Kidney (tissue), 13 donors: ENCODE measurements at regions not wholly inside any gene's neighbourhood (a gene's known extent, or its start where the extent isn't known, plus 50 kb on each side); places are given as distances from the start of the nearest gene placed in this dataset.

Experiments used
- DNase-seq, 5 donors: peaks; one replicate each; pipeline ENCODE4 v3.0.0-alpha.2; 2013 to 2020
- FAIRE-seq: peaks from 2 replicates; lab custom pipeline; 2012; peaks lifted over from hg19 to GRCh38; lab: Jason Lieb, UNC
- H3K27ac ChIP-seq, 2 donors: one replicate each; pipeline ENCODE4 v1.7.0; 2013; ENCODE audit warnings: low read depth in 2 of 2, low read length in 2 of 2, inconsistent platforms in 1 of 2
- H3K27me3 ChIP-seq: one replicate; pipeline ENCODE4 v1.7.1; 2013; ENCODE audit warnings: low read length, inconsistent platforms; ENCODE audit not compliant: control insufficient read depth, insufficient read depth
- H3K36me3 ChIP-seq, 3 donors: one replicate each; pipeline versions ENCODE4 v1.7.0 to v1.7.1; 2013; ENCODE audit warnings: low read length in 3 of 3, control low read depth in 1 of 3, inconsistent platforms in 1 of 3; ENCODE audit not compliant: insufficient read depth in 3 of 3, control insufficient read depth in 2 of 3
- H3K4me1 ChIP-seq, 3 donors: one replicate each; pipeline versions ENCODE4 v1.7.0 to v1.7.1; 2013; ENCODE audit warnings: low read length in 3 of 3, inconsistent platforms in 1 of 3, low read depth in 1 of 3; ENCODE audit not compliant: control insufficient read depth in 2 of 3, insufficient read depth in 2 of 3
- H3K4me3 ChIP-seq, 3 donors: one replicate each; pipeline versions ENCODE4 v1.7.0 to v1.8.1; 2013; ENCODE audit warnings: low read length in 3 of 3, control low read depth in 1 of 3, inconsistent platforms in 1 of 3
- H3K9ac ChIP-seq, 3 donors: one replicate each; pipeline versions ENCODE4 v1.7.0 to v1.7.1; 2013; ENCODE audit warnings: low read length in 3 of 3, control low read depth in 1 of 3, inconsistent platforms in 1 of 3
- H3K9me3 ChIP-seq, 3 donors: one replicate each; pipeline versions ENCODE4 v1.7.0 to v1.7.1; 2013; ENCODE audit warnings: low read length in 3 of 3, control low read depth in 1 of 3, inconsistent platforms in 1 of 3; ENCODE audit not compliant: control insufficient read depth in 2 of 3, insufficient read depth in 1 of 3
- CTCF ChIP-seq: IDR thresholded peaks from 3 replicates; pipeline ENCODE4 v1.5.1; 2012; ENCODE audit warnings: mild to moderate bottlenecking, moderate library complexity, borderline replicate concordance; ENCODE audit not compliant: insufficient read depth; ENCODE audit errors: extremely low read depth
- intact Hi-C: fragments of 100-400 bp; cut with DNase I; formaldehyde crosslinking; loops from one replicate; pipeline ENCODE4 v1.11.1; 2022
- donor health status: control.
- donor health status: control.
- donor health status: control.
- donor health status: control.
- donor health status: control.
- donor health status: DM: yes; HTN: yes; CAD: no.
- donor health status: Normal renal cell carcinoma (clear cell type).

GRCh38 chr13:105463011-105463501 lies 1072.4 kb downstream of the EFNB2 start:
- Histone ChIP-seq H3K27ac (no peak overlapping the region), H3K4me3 (no peak overlapping the region), H3K9ac (no peak overlapping the region), H3K9me3 (no peaks in the 10 kb centered on the region), H3K36me3 (no peaks in the 10 kb centered on the region), H3K4me1 (no peaks in the 10 kb centered on the region), H3K27me3 (no peaks in the 10 kb centered on the region)
- DNase-seq (peak in 2 of 5 donors; percentile 73 to 92), FAIRE-seq (peak; percentile 82)
- TF ChIP-seq CTCF, result no peak
- intact Hi-C loops, result no loop called here

GRCh38 chr13:105462098-105462497 lies 1073.4 kb downstream of the EFNB2 start:
- Histone ChIP-seq H3K9me3 (no peaks in the 10 kb centered on the region), H3K36me3 (no peaks in the 10 kb centered on the region), H3K27me3 (no peaks in the 10 kb centered on the region), H3K4me3 (no peak overlapping the region), H3K9ac (no peak overlapping the region), H3K4me1 (no peaks in the 10 kb centered on the region), H3K27ac (no peak overlapping the region)
- intact Hi-C loops, result no loop called here
- FAIRE-seq, result no peak
- DNase-seq, result no peak
- no peak for TF ChIP-seq CTCF

- H3K4me3 ChIP-seq, result no peak overlapping the region
- no peaks in the 10 kb centered on the region for H3K27me3 ChIP-seq
- intact Hi-C loops, result no loop called here
- H3K9me3 ChIP-seq, result no peaks in the 10 kb centered on the region
- H3K27ac ChIP-seq, result no peak overlapping the region
- no peak for TF ChIP-seq CTCF
- no peaks in the 10 kb centered on the region for H3K36me3 ChIP-seq
- H3K9ac ChIP-seq, result no peak overlapping the region
- no peak for FAIRE-seq
- no peaks in the 10 kb centered on the region for H3K4me1 ChIP-seq
- no peak for DNase-seq
These were observed 1082.6 kb downstream of the EFNB2 start for GRCh38 chr13:105452895-105453294.

- Histone ChIP-seq H3K27ac (no peak overlapping the region), H3K36me3 (no peaks in the 10 kb centered on the region), H3K27me3 (no peaks in the 10 kb centered on the region), H3K9me3 (no peaks in the 10 kb centered on the region), H3K4me3 (no peak overlapping the region), H3K4me1 (no peaks in the 10 kb centered on the region), H3K9ac (no peak overlapping the region)
- DNase-seq, result no peak
- FAIRE-seq, result no peak
- intact Hi-C loops, result no loop called here
- TF ChIP-seq CTCF, result no peak
These were observed 1084.7 kb downstream of the EFNB2 start for GRCh38 chr13:105450784-105451183.
